GM21528 (cell line): ENCODE measurements at regions not wholly inside any gene's neighbourhood (a gene's known extent, or its start where the extent isn't known, plus 50 kb on each side); places are given as distances from the start of the nearest gene placed in this dataset.
"Not testable (repeated sequence)": the region's sequence is repeated elsewhere in the genome, so short reads cannot be mapped to it uniquely, and the experiment has no call there.

Experiments used
- ATAC-seq: cut with Tn5 transposase; IDR thresholded peaks from one replicate; pipeline ENCODE4 v1.9.1; 2021; ENCODE audit warnings: mild to moderate bottlenecking, moderate library complexity; ENCODE audit not compliant: unreplicated experiment, low FRiP score

- no peak for ATAC-seq
Measured at GRCh38 chr12:87599459-87599858, 429.7 kb downstream of the C12orf50 start.

GRCh38 chr12:87597114-87597513, 432.1 kb downstream of the C12orf50 start:
- no peak for ATAC-seq

GRCh38 chr12:87596636-87597035, 432.6 kb downstream of the C12orf50 start:
- no peak for ATAC-seq

GRCh38 chr12:87596134-87596533, 433.1 kb downstream of the C12orf50 start:
- no peak for ATAC-seq

GRCh38 chr12:87585882-87586557, 443.2 kb downstream of the C12orf50 start:
- ATAC-seq: no peak

- not testable (repeated sequence) for ATAC-seq
Measured at GRCh38 chr12:87579091-87579490, 450.1 kb downstream of the C12orf50 start.

GRCh38 chr12:87575906-87576305, 453.3 kb downstream of the C12orf50 start:
- ATAC-seq: no peak

GRCh38 chr12:87566918-87567317, 462.3 kb downstream of the C12orf50 start:
- ATAC-seq: not testable (repeated sequence)

- ATAC-seq: no peak
Measured at GRCh38 chr12:87556985-87557384, 472.2 kb downstream of the C12orf50 start.

- not testable (repeated sequence) for ATAC-seq
Measured at GRCh38 chr12:87531213-87531612, 498.0 kb downstream of the C12orf50 start.

- ATAC-seq: no peak
Measured at GRCh38 chr12:87529413-87529812, 499.8 kb downstream of the C12orf50 start.

- no peak for ATAC-seq
Measured at GRCh38 chr12:87520968-87521367, 508.2 kb downstream of the C12orf50 start.

- no peak for ATAC-seq
Measured at GRCh38 chr12:87518481-87518880, 510.7 kb downstream of the C12orf50 start.

- ATAC-seq: no peak
Measured at GRCh38 chr12:87518036-87518435, 511.2 kb downstream of the C12orf50 start.

- no peak for ATAC-seq
Measured at GRCh38 chr12:87513536-87514280, 515.5 kb downstream of the C12orf50 start.

- ATAC-seq: no peak
Measured at GRCh38 chr12:87511371-87511770, 517.8 kb downstream of the C12orf50 start.

GRCh38 chr12:87509237-87509820, 519.9 kb downstream of the C12orf50 start:
- ATAC-seq: no peak

- ATAC-seq: no peak
Measured at GRCh38 chr12:87491598-87491997, 537.6 kb downstream of the C12orf50 start.

- no peak for ATAC-seq
Measured at GRCh38 chr12:87491089-87491488, 538.1 kb downstream of the C12orf50 start.

- no peak for ATAC-seq
Measured at GRCh38 chr12:87469295-87469694, 559.9 kb downstream of the C12orf50 start.

- ATAC-seq: no peak
Measured at GRCh38 chr12:87467936-87468335, 561.3 kb downstream of the C12orf50 start.

GRCh38 chr12:87464565-87464964, 564.6 kb downstream of the C12orf50 start:
- ATAC-seq: no peak
